Stimulated activated CD4-positive, alpha-beta T cell treated with anti-CD3 and anti-CD28 coated beads, Interleukin-12 subunit alpha, Interleukin-12 subunit beta, amount 100 ng/mL, for 48 hours (primary cell): ENCODE measurements at regions not wholly inside any gene's neighbourhood (a gene's known extent, or its start where the extent isn't known, plus 50 kb on each side); places are given as distances from the start of the nearest gene placed in this dataset.

ENCODE experiments used
- DNase-seq, 3 donors: peaks; one replicate each; pipeline ENCODE4 v3.0.0-alpha.2; 2020; ENCODE audit warnings: low read depth in 2 of 3, low spot score in 1 of 3

DNA sequence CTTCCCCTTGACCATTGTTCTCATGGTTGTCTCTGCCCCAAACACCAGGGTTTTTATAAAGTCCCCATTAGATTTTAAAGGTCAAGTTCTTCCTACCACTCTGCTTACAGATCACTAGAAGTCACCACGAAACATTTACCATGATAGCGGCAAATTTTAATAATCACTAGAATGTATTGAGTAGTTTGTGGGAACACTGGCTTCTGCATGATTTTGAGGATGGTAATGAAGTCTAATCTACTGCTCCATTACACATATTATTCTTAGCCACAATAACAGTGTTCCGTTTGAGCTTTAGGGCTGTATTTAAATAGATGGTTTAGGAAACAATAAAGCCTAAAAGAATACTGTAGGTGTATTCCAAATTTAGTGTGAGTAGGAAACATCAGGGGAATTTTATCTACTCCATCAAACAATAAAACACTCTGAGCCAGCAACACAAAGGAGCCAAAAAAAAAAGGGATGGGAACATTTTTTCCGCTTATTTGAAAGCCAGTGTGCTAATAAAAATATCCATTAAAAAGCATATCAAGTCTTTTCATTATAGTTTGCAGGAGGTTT is 49.7 kb downstream of the KLF12 start:
- no peak for DNase-seq

- DNase-seq: no peak
Measured at GRCh38 chr13:74082741-74083160, 51.5 kb downstream of the KLF12 start.

GRCh38 chr13:74080762-74081161 is 53.4 kb downstream of the KLF12 start:
- DNase-seq: no peak

DNA sequence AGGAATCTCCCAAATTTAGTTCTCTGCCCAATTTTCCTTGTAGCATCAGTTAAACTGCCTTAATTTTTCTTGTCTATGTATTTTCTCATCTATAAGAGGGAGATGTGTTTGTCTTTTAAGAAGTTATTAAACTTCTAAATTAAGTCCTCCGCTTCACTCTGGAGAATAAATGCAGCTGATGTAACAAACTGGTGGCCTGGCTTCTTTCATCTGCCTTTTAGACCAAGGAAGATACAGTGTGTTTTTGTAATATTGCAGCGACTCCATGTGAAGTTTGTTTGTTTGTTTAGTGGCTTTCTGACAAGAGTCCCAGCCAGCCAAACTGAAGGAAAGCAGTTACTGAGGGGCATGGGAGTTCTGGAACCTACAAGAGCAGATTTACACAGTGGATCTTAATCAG is 56.4 kb downstream of the KLF12 start:
- no peak for DNase-seq

DNA sequence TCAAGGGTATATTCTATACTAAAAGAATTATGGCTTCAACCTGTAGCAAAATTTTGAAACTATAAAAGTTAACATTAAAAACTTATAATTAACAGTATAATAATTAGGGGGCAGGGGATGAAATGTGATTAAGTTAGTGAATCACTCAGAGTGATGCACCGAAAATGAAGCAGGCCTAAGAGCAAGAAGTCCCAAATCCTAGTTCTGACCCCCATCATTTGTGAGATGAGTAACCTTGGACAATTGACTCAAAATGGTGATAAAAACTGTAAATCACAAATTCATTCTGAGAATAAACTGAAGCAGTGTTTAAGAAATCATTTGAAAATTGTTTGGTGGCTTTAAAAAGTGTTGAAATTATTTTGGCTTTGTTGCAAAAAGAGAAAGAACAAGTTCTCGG is 56.8 kb downstream of the KLF12 start:
- no peak for DNase-seq

DNA sequence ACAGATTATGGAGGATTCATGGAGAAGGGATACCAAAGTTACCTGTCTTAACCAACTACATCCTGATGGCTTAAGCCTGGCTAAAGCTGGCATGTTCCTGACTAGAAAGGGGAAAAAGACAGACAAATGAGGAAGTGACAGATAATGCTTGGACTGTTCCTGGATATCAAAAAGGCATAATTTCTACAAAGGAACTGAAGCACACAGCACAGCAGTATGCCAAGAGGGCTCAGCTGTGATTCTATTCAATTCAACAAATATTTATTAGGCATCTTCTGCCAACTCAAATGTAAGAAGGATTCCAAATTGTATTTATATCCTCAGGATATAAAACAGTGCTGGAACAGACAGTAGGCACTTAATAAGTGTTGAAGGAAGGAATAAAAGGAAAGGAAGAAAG is 59.5 kb downstream of the KLF12 start:
- no peak for DNase-seq

GRCh38 chr13:74073274-74073673 is 60.9 kb downstream of the KLF12 start:
- no peak for DNase-seq

DNA sequence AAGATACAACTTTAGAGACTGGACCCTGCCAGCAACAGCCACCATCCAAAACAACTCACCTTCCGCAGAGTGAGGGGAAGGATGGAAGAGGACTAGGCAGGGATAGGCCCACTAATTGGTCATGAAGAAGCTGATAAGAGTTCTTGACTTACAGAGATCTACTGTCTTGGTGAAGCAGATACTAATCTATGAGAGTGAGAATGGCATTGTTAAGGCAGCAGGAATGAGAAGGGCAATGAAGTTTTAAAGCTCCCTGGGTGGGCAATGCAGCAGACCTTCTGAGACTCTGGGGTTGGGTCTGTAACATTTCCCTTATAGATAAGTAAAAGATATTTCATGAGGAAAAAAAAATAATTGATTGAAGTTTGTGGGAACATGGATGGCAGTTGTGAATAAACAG is 63.7 kb downstream of the KLF12 start:
- DNase-seq: no peak

DNA sequence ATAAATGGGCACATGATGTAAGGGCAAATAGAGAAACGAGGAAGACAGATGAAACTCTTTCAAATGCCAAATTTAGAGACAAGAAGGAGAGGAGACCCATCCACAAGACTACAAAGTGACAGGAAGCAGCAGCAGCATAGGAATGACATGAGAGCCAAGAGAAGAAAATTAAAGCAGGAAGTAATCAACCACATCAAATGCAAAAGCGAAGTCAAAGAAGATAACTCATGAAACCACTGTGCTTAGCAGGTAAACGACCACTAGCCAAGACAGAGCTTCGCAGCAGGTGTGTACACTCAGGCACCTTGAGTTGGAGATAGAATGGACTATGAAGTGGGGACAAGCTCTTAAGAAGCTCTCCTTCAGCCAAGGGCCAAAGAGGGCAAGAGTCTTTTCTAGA is 64.1 kb downstream of the KLF12 start:
- DNase-seq: no peak

DNA sequence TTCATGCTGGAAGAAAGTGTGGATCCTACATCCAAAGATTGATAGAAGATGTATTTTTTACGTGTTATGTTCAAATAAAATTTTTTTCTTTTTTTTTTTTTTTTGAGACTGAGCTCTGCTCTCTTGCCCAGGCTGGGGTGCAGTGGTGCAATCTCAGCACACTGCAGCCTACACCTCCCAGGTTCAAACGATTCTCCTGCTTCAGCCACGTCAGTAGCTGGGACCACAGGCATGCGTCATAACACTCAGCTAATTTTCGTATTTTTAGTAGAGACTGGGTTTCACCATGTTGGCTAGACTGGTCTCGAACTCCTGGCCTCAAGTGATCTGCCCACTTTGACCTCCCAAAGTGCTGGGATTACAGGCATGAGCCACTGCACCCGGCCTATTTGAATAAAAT is 65.7 kb downstream of the KLF12 start:
- no peak for DNase-seq

DNA sequence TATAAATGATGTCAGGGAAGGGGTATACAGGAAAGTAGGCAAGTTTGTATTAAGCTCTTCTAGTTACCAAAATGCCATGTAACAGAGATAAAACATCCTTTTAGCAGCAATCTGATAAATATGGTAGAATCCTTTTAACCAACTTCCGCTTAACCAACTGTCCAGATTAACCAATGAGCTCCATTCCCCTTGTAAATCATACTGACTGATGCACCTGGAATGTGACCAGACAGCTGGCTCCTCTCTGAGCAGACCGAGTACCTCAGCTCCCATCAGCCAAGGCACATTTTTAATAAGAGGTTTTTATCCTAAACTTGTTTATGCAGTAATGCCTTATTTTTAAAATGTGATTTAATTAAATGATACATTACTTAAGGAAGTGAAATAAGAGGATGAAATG is 66.4 kb downstream of the KLF12 start:
- DNase-seq: no peak

GRCh38 chr13:74066937-74067336 is 67.3 kb downstream of the KLF12 start:
- DNase-seq: no peak

DNA sequence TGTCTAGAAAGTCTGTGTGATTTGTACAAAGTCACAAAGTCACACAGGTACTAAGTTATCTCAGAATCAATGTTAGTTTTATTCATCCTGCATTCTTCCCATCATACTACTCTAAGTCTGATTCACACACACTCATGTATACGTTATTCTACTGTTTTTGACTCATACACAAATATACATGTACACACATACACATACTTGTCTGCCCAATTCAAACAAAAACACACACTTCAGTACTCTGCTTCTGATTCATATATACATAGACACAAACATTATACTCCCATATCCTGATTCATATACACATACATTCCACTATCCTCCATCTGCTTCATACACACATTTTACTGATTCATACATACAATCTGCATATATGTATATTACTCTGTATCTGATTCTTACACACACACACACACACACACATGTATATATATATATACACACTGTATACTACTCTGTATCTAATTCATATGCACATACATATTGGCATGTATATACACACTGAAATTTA is 69.3 kb downstream of the KLF12 start:
- no peak for DNase-seq

GRCh38 chr13:74063533-74064100 is 70.6 kb downstream of the KLF12 start:
- no peak for DNase-seq

DNA sequence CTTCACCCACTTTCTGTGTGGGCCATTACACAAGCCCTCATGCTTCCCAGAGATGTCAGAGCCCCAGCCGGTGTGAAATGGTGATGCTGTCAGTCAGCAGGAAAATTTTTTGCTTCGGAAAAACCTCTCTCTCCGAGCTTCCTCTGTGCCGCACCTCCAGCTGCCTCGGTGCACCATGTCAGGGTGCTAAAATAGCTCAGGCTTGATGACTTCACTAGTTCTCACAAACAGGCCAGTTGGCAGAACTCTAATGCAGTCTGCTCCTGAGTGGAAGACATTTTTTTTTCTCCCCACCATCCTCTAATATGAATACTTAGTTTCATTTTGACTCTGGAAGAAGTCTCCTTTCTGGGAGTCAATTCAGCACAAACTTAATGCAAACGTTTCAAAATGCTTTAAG is 71.3 kb downstream of the KLF12 start:
- DNase-seq: peak in 2 of 3 donors; percentile 15 to 40

DNA sequence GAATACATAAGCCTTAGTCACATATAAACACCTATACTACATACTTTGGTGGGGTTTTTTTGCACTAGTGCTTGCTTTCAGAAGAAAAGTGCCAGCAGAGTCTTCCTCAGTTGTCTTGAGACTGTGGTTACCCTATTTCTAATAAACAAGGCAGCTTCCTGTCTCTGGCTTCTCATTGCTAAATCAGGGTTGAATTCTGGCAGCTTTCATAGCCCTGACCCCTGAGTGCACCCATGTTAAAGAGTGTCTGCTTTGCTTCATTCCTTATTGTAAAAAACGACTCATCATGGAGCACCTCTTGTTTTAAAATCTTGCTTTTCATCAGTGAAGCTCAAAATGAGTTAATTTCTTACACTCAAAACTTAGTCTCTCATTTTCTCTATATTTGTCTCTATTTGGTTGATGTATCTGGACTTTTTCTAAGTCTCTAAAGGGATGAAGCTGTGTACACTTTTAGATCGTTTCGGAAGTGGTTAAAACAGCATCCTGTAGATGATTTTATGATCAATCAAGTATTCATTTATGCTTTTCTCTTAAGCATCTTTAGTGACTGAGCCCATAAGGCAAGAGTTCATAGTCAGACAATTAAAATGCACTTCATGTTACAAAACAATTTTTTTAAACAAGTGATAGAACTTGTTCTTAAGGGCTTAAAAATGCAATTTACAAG is 72.1 kb downstream of the KLF12 start:
- no peak for DNase-seq

- no peak for DNase-seq
Measured at GRCh38 chr13:74056801-74057542, 77.2 kb downstream of the KLF12 start.

GRCh38 chr13:74052402-74052928 is 81.7 kb downstream of the KLF12 start:
- DNase-seq: peak in 1 of 3 donors; percentile 25

- DNase-seq: no peak
Measured at GRCh38 chr13:74048756-74049155, 85.4 kb downstream of the KLF12 start.

DNA sequence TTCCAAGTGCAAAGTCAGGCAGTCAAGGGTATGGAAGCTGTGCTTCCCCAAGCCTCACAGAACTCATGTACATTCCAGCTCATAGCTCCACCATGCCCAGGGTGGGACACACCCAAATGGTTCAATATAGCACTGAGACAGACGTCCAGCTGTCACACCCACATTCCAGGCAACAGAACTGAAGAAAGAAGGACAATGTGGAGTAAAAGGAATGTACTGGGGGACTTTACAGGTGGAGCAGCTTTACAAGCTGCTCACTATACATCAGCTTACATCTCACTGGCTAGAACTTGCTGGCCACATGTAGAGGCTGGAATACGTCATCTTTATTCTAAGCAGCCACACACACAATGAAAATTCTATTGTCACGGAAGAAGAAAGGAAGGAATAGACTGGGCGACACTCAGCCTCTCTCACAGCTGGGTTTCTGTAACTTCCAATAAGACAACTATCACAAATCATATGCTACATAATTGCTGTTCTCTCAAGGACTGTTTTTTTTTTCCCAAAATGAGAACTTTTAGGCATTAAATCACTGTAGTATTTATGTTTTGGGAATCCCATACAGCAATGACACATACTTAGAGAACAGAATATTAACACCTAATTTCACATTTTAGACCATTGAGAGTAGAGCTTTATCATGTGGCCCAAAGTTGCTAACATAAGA is 86.1 kb downstream of the KLF12 start:
- no peak for DNase-seq

GRCh38 chr13:74046431-74046830 is 87.8 kb downstream of the KLF12 start:
- DNase-seq: no peak
